Neural crest cell (in vitro differentiated cells): ENCODE measurements at regions not wholly inside any gene's neighbourhood (a gene's known extent, or its start where the extent isn't known, plus 50 kb on each side); places are given as distances from the start of the nearest gene placed in this dataset.

Experiments used
- DNase-seq: peaks from one replicate; pipeline ENCODE4 v3.0.0; 2021; ENCODE audit warnings: low read depth, mixed read lengths, low spot score
- H3K27ac Mint-ChIP-seq: one replicate; pipeline ENCODE4 v1.8.0; 2021; ENCODE audit warnings: mild to moderate bottlenecking, mixed read lengths; ENCODE audit not compliant: unreplicated experiment
- H3K27me3 Mint-ChIP-seq: 2 replicates; pipeline ENCODE4 v1.8.0; 2021; ENCODE audit warnings: low read depth, mild to moderate bottlenecking, mixed read lengths
- H3K36me3 Mint-ChIP-seq: 2 replicates; pipeline ENCODE4 v1.8.0; 2021; ENCODE audit warnings: low read depth, mild to moderate bottlenecking, mixed read lengths
- H3K4me1 Mint-ChIP-seq: 2 replicates; pipeline ENCODE4 v1.8.0; 2021; ENCODE audit warnings: mixed read lengths
- H3K4me3 Mint-ChIP-seq: one replicate; pipeline ENCODE4 v1.8.0; 2021; ENCODE audit warnings: mild to moderate bottlenecking, mixed read lengths
- H3K9me3 Mint-ChIP-seq: 2 replicates; pipeline ENCODE4 v1.8.0; 2021; ENCODE audit warnings: mixed read lengths
- TF ChIP-seq, protein P1 (sequence below): fragments of 200-600 bp; sonication (generic); conservative IDR thresholded peaks from 2 replicates; pipeline ENCODE4 v1.5.0; 2021; ENCODE audit warnings: antibody characterized with exemption, mild to moderate bottlenecking

DNA sequence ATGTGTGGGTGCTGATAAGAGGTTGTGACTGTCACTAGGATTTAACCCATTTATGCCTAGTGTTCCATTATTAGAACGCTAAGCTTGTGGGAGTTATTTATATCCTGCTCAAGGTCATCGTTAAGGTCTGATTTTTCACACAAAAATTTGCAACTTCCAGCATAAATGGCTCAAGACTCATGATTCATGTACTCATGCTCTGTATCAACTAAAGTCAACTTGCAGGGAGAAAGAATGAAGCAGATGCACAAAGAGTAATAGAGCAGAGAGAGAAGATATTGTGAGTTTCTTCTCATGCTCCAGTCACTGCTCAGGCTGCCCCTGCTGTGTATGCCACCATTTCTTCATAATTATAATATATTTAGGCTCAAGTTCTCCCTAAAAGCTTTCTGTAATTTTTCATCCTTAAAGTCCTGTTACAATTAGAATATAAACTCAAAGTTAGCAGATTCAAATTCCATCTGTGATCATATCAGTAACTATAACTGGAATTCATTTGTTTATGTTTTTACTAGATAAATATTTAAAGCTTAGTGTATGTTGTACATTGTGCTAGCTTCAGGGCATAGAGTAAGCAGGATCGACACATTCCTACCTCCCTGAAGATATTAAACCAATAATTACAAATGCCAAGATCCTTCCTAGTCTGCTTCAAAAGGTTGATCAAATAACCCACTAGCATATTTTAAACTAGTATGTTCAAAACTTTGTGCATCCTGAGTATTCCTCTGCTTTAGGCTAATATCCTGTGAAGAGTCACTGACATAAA is 136.7 kb downstream of the NUDT12 start:
- TF ChIP-seq, protein P1, sequence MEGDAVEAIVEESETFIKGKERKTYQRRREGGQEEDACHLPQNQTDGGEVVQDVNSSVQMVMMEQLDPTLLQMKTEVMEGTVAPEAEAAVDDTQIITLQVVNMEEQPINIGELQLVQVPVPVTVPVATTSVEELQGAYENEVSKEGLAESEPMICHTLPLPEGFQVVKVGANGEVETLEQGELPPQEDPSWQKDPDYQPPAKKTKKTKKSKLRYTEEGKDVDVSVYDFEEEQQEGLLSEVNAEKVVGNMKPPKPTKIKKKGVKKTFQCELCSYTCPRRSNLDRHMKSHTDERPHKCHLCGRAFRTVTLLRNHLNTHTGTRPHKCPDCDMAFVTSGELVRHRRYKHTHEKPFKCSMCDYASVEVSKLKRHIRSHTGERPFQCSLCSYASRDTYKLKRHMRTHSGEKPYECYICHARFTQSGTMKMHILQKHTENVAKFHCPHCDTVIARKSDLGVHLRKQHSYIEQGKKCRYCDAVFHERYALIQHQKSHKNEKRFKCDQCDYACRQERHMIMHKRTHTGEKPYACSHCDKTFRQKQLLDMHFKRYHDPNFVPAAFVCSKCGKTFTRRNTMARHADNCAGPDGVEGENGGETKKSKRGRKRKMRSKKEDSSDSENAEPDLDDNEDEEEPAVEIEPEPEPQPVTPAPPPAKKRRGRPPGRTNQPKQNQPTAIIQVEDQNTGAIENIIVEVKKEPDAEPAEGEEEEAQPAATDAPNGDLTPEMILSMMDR = no peak
- H3K27ac Mint-ChIP-seq = no peak overlapping the region
- H3K36me3 Mint-ChIP-seq = no peaks in the 10 kb centered on the region
- peaks cover 61% of the 10 kb centered on the region for H3K4me1 Mint-ChIP-seq
- no peak overlapping the region for H3K4me3 Mint-ChIP-seq
- H3K9me3 Mint-ChIP-seq = no peaks in the 10 kb centered on the region
- H3K27me3 Mint-ChIP-seq = no peaks in the 10 kb centered on the region
- DNase-seq = no peak

DNA sequence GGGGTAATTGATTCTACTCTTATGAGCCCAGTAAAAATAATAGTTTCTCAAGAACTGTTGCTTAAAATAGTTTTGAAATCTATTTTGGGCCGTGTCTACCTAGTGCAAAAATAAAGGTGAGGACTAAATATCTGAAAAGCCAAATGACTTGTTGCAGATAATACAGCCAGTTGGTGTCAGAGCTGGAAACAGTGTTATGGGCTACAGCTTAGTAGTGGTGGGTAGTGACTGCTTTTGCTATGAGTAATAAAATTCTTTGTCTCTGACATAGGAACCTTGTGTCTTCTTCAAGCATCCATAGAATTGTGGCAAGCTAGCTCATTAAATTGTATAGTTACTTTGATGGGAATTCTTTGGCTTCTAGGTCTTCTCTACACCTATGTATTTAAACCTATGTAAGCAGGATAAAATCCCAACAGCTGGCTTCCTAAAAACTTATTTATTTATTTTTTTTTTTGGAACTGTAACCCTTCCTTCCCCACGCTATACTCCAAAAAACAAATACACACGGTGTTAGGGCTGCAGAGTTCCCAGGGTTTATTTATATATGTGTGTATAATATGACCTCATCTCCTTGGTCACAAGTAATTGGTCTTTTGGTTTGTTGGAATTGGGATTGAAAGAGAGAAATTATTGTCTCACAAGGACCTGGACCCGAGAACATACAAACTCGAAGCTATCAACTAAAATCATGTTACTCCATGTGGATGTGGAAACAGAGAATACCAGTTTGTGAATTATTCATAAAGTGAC is 138.0 kb downstream of the NUDT12 start:
- TF ChIP-seq, protein P1 = no peak
- no peak for DNase-seq
- H3K27me3 Mint-ChIP-seq = no peaks in the 10 kb centered on the region
- H3K4me3 Mint-ChIP-seq = no peak overlapping the region
- H3K9me3 Mint-ChIP-seq = no peaks in the 10 kb centered on the region
- H3K4me1 Mint-ChIP-seq = peaks cover 59% of the 10 kb centered on the region
- H3K36me3 Mint-ChIP-seq = no peaks in the 10 kb centered on the region
- H3K27ac Mint-ChIP-seq = no peak overlapping the region

DNA sequence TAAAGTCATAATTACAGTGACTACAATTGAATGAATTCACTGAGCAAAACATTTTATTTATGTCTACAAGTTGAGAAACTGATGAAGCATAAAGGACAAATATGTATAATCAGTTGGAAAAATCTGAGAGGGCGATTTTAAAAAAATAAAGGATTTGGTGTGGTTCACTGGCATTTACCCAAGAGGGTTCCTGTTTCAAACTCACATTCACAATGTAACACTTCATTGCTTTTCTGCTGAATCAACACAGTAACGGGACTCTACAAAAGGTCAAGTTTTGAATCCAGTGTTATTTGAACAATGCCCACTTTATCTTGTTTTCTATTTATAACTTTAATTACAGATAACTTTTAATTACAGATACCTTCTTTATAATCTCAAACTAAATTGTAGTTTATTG is 138.6 kb downstream of the NUDT12 start:
- TF ChIP-seq, protein P1 = no peak
- no peaks in the 10 kb centered on the region for H3K9me3 Mint-ChIP-seq
- H3K36me3 Mint-ChIP-seq = no peaks in the 10 kb centered on the region
- peak overlapping the region; percentile 23 for H3K27ac Mint-ChIP-seq
- H3K27me3 Mint-ChIP-seq = no peaks in the 10 kb centered on the region
- DNase-seq = no peak
- H3K4me1 Mint-ChIP-seq = peaks cover 55% of the 10 kb centered on the region
- no peak overlapping the region for H3K4me3 Mint-ChIP-seq

DNA sequence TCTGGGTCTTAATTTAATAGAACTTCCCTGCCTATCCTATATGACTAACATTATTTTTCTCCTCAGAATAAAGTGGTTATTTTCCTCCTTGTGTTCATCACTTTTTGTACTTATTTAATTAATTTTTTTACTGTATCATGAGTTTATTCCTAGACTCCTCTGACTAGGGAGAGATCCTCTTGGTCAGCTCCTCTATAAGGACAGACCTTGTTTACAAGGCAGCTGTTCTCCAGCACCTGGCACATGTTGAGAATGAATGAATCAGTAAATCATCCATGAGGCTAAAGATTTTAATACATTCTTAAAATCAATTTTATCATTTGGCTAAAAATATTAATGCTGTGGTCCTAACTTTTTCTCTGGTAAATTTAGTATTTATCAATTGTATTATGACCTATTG is 139.8 kb downstream of the NUDT12 start:
- no peak for DNase-seq
- TF ChIP-seq, protein P1 = no peak
- peaks cover 46% of the 10 kb centered on the region for H3K4me1 Mint-ChIP-seq
- H3K27me3 Mint-ChIP-seq = no peaks in the 10 kb centered on the region
- no peaks in the 10 kb centered on the region for H3K9me3 Mint-ChIP-seq
- no peak overlapping the region for H3K27ac Mint-ChIP-seq
- no peaks in the 10 kb centered on the region for H3K36me3 Mint-ChIP-seq
- no peak overlapping the region for H3K4me3 Mint-ChIP-seq

DNA sequence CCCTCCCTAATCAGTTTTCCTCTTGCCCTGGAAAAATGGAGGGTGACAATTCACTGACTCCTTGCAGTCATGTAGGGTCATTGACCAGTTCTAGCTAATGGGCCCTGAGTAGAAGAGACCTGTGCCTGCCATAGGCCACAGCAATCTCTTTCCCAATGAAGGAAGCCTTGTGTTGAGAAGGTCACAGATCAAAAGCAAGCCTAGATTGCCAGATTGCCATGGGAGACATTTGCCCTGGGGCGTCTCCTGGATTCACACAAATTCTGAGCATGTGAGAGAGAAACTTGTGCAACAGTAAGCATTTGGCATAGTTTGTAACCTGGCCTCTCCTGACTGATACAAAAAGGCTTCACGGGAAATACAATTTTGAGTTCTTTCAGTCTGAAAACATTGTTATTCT is 148.0 kb downstream of the NUDT12 start:
- Mint-ChIP-seq H3K27me3 (no peaks in the 10 kb centered on the region), H3K36me3 (peaks cover 9% of the 10 kb centered on the region), H3K4me3 (no peak overlapping the region), H3K9me3 (peaks cover 17% of the 10 kb centered on the region), H3K27ac (peak overlapping the region; percentile 7), H3K4me1 (peaks cover 51% of the 10 kb centered on the region)
- peak; percentile 51 for DNase-seq
- TF ChIP-seq, protein P1 = no peak
